ENCODE measurements at regions not wholly inside any gene's neighbourhood (a gene's known extent, or its start where the extent isn't known, plus 50 kb on each side); places are given as distances from the start of the nearest gene placed in this dataset.
"Not testable (repeated sequence)": the region's sequence is repeated elsewhere in the genome, so short reads cannot be mapped to it uniquely, and the experiment has no call there.

DNA sequence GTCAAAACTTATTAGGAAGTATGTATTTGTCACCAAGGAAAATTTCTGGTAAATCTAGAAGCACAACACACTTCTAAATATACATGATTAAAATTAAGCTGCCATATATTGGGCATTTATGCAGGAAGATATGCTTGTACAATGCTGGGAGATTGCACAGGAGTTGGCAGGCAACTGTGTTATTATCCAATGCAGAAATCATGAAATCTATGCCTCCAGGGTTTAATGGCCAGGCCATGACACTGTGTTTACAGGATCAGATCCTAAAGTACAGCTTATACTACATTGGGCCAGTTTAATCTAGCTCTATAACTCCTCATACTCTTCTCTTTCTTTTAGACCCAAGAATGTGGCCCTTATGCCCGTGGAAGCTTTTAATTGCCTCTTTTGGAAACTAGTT, 391.4 kb upstream of the DPH6 start:
- DNase-seq, result no peak

DNA sequence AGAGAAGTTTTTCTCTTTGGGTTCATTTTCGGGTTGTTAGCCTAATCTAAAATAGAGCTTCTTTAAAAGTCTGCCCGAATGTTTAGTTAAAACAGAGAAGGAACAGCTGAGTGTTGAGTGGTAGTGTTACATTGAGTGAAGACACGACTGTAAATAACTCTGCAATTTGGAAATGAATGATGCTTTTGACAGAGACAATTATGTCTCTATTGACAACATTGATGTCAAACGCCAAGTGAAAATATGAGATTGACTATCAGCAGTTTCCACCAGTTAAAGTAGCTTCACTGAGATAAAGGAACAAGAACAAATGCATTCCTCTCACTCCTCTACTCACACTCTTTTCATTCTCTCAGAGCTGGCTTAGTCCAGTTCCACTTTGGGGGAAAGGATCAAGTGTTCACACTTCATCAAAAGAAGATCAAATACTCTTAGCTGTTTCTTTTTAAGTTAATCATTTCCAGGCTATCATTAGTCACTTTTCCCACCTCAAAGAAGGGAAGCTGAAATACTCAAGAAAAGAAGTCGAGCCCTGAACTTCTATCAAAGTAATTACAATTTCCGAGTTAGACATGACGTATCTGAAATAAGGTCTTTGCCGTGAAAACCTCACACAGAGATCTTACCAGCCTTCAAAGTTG, 399.1 kb upstream of the DPH6 start:
- no peak for DNase-seq

DNA sequence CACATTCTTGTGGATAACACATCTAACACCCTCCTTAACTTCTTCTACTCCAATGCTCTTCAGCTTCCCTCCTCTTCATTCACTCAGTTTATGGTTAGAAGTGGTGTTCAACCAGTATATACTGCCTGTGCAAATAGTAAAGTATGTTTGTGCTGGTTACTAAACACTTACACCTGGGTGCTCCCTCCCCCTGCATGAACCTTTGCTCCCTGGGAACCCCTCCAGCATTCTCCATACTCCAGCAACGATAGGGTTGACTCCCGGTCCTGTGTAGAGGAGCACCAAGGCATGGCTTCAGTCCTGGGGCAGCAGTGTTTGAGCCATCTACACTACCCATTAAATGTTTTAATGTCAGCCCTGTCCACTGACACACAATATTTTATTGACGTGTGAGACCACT, 407.5 kb upstream of the DPH6 start:
- no peak for DNase-seq

DNA sequence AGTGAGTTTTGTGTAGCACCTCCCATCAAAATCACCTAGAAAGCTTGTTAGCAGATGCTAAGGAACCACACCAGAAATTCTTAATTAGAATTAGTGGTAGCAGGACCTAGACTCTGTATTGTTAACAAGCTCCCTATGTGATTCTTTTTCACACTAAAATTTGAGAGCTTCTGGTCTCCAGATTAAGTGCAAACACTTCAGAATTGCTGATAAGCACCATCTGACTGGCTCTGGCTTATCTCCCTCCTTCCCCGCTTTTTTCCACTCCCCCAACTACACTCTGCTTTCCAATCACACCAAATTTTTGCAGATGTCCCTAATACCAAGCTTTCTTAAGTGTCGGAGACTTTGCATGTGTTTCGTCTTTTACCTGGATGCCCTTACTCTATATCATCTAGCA, 410.1 kb upstream of the DPH6 start:
- DNase-seq, result no peak

- no peak for DNase-seq
Measured at GRCh38 chr15:35958021-35958420, 412.1 kb upstream of the DPH6 start.

- no peak for DNase-seq
Measured at GRCh38 chr15:35958975-35959374, 413.0 kb upstream of the DPH6 start.

DNA sequence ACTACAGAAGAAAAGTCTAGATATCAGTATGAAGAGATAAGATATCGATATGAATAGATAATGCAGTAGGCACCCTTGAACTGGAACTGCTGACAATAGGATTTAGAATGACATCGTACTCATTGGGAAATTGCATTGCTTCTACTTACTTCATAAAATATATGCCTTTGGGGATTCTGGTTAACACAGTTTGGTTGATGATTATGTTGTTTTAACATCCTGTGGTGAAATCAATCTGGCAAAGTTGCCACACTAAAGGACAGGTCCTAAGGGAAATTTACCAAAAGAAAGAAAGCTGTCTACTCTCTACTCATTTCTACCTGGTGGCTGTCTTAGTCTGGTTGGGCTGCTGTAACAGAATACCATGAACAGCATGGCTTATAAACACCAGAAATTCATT, 417.4 kb upstream of the DPH6 start:
- no peak for DNase-seq

DNA sequence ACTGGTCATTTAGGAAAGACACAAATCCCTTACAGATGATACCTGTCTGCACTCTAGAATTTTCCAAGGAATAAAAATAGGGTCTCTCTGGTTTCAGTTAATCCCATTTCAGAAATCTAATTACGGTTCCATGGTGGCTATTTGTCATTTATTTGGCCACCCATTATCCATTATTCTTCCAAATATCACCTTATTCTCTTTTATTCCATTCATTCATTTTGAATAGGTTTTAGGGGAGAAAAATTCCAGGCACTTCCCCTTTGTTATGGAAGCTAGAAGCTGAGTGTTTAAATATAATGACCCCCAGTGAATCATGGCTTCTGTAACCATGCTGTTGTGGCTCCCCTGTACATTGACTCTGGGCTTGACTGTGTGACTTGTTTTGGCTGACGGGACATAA, 420.8 kb upstream of the DPH6 start:
- DNase-seq, result no peak

DNA sequence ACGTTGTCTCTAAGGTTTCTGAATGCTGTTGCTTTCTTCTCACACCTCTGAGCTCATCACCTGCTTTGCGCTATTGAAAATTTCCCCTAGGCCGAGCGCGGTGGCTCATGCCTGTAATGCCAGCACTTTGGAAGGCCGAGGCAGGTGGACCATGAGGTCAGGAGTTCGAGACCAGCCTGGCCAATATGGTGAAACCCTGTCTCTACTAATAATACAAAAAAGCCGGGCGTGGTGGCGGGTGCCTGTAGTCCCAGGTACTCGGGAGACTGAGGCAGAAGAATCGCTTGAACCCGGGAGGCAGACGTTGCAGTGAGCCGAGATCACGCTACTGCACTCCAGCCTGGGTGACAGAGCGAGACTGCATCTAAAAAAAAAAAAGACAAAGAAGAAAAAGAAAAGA, 422.0 kb upstream of the DPH6 start:
- DNase-seq, result not testable (repeated sequence)

GRCh38 chr15:35973029-35973428, 427.1 kb upstream of the DPH6 start:
- DNase-seq, result no peak

DNA sequence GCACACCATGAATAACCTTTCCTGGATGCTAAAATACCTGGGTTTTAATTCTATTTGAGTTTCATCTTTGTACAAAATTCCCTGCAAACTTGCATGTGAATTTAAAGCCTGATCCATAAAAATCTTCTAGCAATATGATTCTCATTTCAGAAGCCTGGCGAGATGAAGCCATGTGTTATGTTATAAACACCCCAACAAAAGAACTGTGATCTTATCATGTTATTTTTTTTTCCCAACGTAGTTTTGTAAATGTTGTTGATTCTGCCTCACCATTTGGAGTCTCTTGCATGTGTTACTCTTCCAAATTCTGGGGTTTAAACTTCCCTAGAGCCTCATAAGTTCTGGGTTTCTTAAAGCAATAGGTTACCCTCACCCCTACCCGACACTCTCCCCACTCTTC, 428.1 kb upstream of the DPH6 start:
- DNase-seq, result no peak

GRCh38 chr15:35975941-35976340, 430.0 kb upstream of the DPH6 start:
- DNase-seq, result no peak

GRCh38 chr15:35979608-35980007, 433.6 kb upstream of the DPH6 start:
- DNase-seq, result no peak

DNA sequence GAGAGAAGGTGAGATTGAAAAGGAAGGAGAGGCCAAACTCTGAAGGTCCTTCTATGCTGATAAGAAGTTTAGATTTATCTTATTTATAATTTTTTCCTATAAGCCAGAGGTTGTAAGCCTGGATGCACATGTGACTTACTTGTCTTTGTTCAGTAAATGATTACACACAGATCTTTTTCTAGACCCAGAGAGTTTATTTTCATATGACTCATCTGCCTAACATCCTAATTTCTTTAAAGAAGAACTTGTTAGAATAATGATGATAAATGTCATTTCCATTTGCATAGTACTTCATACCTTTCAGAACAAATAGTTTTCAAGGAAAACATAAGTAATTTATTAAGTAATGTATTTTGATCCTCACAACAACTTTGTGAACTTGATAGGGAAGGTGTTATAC, 434.8 kb upstream of the DPH6 start:
- DNase-seq, result no peak

GRCh38 chr15:35986191-35986721, 440.3 kb upstream of the DPH6 start:
- DNase-seq, result no peak

GRCh38 chr15:35987056-35987455, 441.1 kb upstream of the DPH6 start:
- DNase-seq, result no peak

DNA sequence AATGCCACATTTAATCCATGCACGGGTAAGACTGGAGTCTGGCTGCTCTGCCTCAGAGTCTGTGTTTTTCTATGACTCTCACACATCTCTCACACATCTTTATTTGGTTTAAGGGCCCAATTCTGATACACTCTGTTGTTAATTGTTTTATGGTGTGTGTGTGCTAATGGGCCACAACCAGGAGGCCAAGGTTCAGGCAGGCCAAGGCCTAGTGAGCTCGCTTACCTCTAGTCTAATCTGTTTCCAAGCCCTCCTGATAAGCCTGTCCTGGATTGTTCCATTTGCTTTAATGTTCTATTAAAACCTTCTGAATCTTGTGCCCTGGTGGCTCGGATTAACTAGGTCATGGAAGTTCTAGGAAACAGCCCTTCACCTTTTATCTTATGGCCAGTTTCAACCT, 445.4 kb upstream of the DPH6 start:
- no peak for DNase-seq

- DNase-seq, result no peak
Measured at GRCh38 chr15:35992791-35993190, 446.8 kb upstream of the DPH6 start.

GRCh38 chr15:35993196-35993595, 447.2 kb upstream of the DPH6 start:
- DNase-seq, result no peak

DNA sequence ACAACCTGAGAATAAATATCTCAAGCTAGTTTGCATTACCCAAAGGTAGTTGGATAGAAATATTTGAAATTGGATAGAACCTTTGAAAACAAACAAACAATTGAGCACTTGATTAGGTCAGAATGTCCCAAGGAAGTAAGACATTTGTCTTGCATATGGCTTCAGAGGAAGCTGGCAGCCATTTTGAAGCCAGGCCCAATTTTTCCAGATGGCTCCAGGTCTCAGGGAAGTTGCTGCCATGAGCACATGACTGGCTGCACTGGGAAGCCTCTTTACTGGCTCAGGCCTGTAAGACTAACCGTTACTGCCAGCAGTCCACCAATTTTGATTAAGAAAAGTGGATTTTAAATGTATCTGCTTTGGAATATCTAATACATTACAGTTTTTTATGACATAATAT, 448.9 kb upstream of the DPH6 start:
- DNase-seq, result no peak

GRCh38 chr15:35998663-35999602, 453.0 kb upstream of the DPH6 start:
- DNase-seq, result no peak

GRCh38 chr15:36004891-36005490, 459.0 kb upstream of the DPH6 start:
- no peak for DNase-seq

GRCh38 chr15:36005542-36005941, 459.6 kb upstream of the DPH6 start:
- DNase-seq, result no peak

GRCh38 chr15:36007699-36008098, 461.7 kb upstream of the DPH6 start:
- no peak for DNase-seq

Data from CD4-positive, alpha-beta T cell treated with Interleukin-12 subunit alpha and Interleukin-12 subunit beta, for 1 hour (primary cell).